VCaP (cell line): ENCODE measurements at regions not wholly inside any gene's neighbourhood (a gene's known extent, or its start where the extent isn't known, plus 50 kb on each side); places are given as distances from the start of the nearest gene placed in this dataset.

Experiments
- H3K27ac ChIP-seq: fragments of 450-650 bp; 2 replicates; pipeline ENCODE4 v1.5.1; 2017
- TF ChIP-seq, protein P1 (sequence below): fragments of 450-650 bp; conservative IDR thresholded peaks from 2 replicates; pipeline ENCODE4 v1.5.1; 2017; ENCODE audit warnings: mild to moderate bottlenecking, moderate library complexity

DNA sequence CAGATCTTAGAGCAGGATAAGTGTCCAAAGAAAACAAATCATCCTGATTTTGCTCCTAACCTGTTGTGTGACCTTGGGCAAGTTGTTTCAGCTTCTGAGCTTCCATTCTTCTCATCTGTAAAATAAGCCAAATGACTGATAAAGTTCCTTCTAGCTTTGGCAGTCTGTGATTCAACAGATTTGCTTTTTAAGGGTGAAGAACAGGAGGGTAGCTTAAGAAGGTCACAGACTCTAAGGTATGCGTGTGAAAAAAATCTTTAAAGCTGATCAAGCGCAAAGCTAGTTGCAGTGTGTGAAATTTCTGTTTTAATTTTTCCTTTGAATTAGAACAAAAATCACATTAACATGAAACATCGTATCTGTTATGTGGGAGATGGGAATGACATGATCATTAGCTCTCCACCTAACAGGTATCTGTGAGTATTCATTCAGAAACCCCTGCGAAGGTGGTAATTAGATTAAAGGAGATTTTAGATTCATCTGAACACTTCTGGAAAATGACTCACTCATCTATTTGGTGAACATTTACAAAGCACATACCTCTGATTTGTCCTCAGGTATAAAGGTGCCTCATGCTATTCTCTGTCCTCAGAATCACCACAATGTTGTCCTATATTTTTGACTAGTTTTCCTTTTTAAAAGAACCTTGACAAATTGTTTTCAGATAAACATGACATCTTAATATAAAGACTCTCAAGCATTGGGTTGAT lies 131.9 kb upstream of the CPM start:
- TF ChIP-seq, protein P1, sequence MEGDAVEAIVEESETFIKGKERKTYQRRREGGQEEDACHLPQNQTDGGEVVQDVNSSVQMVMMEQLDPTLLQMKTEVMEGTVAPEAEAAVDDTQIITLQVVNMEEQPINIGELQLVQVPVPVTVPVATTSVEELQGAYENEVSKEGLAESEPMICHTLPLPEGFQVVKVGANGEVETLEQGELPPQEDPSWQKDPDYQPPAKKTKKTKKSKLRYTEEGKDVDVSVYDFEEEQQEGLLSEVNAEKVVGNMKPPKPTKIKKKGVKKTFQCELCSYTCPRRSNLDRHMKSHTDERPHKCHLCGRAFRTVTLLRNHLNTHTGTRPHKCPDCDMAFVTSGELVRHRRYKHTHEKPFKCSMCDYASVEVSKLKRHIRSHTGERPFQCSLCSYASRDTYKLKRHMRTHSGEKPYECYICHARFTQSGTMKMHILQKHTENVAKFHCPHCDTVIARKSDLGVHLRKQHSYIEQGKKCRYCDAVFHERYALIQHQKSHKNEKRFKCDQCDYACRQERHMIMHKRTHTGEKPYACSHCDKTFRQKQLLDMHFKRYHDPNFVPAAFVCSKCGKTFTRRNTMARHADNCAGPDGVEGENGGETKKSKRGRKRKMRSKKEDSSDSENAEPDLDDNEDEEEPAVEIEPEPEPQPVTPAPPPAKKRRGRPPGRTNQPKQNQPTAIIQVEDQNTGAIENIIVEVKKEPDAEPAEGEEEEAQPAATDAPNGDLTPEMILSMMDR = no peak
- H3K27ac ChIP-seq = no peak overlapping the region

DNA sequence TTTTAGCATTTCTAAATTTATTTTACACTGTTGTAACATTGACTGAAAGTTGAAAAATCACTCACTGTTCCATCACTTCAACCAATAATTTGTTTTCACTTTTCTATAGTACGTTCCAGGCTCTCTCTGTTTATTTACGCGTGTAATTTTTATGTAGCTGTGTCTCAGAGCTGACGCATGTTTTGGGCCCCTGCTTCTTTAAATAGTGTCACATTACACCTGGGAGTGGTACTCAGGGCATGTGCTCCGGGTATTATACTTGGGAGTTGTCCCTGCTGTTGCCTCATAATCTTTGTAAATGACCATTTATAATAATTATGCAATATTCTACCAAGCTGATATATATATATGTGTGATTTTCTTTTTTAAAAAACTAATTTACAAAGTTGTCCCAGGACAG lies 132.8 kb upstream of the CPM start:
- no peak overlapping the region for H3K27ac ChIP-seq
- TF ChIP-seq, protein P1 = no peak

DNA sequence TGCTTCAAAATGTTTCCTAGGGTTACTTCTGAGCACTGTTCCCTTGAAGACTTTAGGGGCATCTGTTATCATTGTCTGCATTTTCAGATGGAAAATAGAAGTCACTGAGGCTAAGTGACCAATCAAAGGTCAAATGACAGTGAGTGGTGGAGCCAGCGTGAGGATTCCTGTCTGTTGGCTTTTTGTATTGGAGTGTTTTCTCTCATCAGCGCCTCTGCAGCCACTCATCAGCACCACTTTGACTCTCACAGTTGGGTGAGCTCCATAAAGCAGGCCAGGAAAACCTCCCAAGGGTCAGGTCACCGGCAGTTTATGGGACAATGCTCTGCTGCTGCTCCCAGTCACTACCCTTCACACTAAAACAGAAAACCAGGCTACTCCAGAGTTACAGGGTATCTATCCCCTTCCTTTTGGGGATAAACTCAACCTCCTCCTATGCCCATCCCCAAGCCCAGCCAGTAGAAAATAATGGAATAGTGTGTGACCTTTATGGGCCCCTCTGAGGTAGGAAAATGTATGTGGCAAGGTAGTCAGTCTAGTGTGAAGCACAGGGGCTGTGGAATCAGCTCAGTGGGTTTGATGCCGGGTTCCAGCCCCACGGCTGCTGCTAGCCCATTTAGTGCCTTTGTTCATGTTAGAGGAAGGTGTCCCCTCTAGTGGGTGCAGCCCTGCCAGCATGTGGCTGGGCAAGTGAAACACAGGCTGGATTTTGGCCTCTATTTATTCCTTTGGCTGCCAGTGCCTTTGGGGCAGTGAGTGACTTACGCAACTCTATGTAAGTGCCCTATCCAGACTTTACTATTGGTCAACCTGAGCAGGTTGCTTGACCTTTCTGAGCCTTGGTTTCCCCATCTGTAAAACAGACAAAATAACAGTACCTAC lies 133.8 kb upstream of the CPM start:
- TF ChIP-seq, protein P1 = no peak
- no peak overlapping the region for H3K27ac ChIP-seq

DNA sequence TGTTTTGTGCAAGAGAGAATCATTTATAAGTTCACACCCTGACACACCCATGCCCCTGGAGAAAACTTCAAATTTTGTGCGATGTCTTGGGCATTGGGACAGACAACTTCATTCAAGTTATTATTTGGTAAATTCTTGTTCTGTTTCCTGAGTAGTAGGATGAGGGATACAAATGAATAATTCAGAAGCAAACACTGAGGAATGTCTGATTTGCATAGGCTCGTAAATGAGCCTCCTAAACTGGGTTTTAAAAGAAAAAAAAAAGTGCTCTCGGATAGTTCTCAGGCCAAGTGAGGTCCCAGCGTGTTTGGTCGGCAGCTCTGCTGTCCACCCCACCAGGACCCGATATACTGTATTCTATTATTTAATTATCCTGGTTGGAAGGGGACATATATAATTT lies 134.7 kb upstream of the CPM start:
- TF ChIP-seq, protein P1 = no peak
- no peak overlapping the region for H3K27ac ChIP-seq

DNA sequence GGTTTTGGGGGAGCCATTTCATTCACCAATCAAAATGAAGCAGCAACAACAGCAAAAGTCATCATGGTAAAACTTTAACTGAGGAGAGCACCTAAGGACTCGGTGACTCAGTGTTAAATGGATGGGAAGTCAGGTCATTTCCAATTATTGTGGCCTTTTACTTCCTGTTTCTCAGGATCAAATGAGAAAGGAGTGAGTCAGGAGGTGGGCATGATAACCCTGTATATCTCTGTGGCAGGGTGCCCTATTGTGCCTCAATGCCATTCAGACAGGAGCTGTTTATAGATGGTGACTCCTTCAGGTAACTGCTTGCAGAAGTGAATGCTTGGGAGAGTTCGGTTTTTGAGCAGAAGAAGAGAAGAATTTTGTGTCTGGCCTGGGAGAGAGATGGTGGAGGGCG lies 135.5 kb upstream of the CPM start:
- H3K27ac ChIP-seq = no peak overlapping the region
- TF ChIP-seq, protein P1 = no peak

DNA sequence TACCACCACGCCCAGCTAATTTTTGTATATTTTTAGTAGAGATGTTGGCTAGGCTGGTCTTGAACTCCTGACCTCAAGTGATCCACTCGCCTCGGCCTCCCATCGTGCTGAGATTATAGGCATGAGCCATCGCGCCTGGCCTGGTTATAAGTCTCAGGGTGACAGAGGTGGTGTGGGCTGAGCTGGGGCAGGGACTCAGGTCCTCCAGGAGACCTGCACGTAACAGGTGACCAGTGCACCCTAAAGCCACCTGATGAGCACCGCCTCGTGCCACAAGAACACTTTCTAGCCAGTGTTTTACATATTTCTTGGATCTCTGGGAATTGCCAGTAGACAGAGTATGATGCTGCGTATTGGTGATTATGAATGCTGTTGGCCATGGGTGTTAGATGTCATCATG lies 136.5 kb upstream of the CPM start:
- TF ChIP-seq, protein P1 = no peak
- H3K27ac ChIP-seq = no peak overlapping the region

DNA sequence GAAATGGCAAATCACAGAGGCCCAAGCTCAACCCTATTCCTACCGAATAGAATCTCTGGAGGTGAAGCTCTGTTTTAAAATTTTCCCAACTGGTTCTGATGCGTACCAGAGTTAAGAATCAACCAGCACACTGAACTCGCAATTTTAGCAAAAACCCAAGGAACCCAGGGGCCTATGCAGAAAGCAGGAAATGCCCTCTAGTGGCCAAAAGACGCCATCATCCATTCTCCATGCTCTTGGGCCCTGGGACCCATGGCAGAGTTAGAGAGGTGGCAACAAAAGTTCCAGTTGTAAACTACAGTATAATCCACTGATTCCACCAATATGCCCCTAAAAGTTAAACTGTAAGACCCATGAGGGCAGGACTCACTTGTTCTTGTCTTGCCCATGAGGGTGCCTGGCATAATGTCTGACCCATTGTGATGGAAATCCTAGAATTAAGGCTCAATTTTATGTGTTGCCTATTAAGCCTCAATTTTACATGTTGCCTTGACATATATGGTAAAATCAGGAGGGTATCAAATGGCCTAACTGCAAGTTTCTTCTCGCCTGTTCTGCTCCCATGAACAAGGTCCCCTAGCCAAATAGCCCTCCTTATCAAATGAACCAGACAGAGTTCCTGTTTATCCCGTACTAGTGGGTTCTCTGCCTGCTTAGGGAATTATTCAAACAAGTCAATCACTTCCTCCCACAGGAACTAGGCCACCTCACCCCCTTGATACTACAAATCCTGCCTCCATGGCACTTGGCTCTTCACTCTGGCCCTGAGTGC lies 137.5 kb upstream of the CPM start:
- TF ChIP-seq, protein P1 = peak; percentile 97
- no peak overlapping the region for H3K27ac ChIP-seq
